Heart right ventricle (tissue), 16 donors: ENCODE measurements at regions not wholly inside any gene's neighbourhood (a gene's known extent, or its start where the extent isn't known, plus 50 kb on each side); places are given as distances from the start of the nearest gene placed in this dataset.

Experiments
- ATAC-seq, 8 donors: fragments of 200-7000 bp; cut with Tn5 transposase; one replicate each; pipeline ENCODE4 v1.9.1; 2020; ENCODE audit warnings: mild to moderate bottlenecking in 8 of 8, moderate library complexity in 8 of 8, moderate number of reproducible peaks in 1 of 8
- DNase-seq, 2 donors: peaks; one replicate each; pipeline ENCODE4 v3.0.0-alpha.2; 2020
- H3K27ac ChIP-seq, 10 donors: fragments of 200-600 bp; sonication (generic) in 2 of 10; one replicate each; pipeline versions ENCODE4 v1.5.0 to v1.8.0; 2020 to 2022; ENCODE audit warnings: mild to moderate bottlenecking in 3 of 10
- H3K27me3 ChIP-seq, 7 donors: fragments of 200-600 bp; one replicate each; pipeline ENCODE4 v1.8.0; 2021 to 2022; ENCODE audit warnings: mild to moderate bottlenecking in 2 of 7
- H3K36me3 ChIP-seq, 9 donors: fragments of 200-600 bp; sonication (generic) in 1 of 9; one replicate each; pipeline versions ENCODE4 v1.5.0 to v1.8.0; 2020 to 2022; ENCODE audit warnings: mild to moderate bottlenecking in 2 of 9
- H3K4me1 ChIP-seq, 9 donors: fragments of 200-600 bp; sonication (generic) in 1 of 9; one replicate each; pipeline versions ENCODE4 v1.5.0 to v1.8.0; 2020 to 2022; ENCODE audit warnings: mild to moderate bottlenecking in 4 of 9
- H3K4me3 ChIP-seq, 10 donors: fragments of 200-600 bp; sonication (generic) in 2 of 10; one replicate each; pipeline versions ENCODE4 v1.5.0 to v1.8.0; 2020 to 2022; ENCODE audit warnings: mild to moderate bottlenecking in 7 of 10, moderate library complexity in 2 of 10
- H3K9me3 ChIP-seq, 11 donors: fragments of 200-600 bp in 10 of 11; sonication (generic) in 2 of 11; one replicate each; pipeline versions ENCODE4 v1.5.0 to v1.8.0; 2013 to 2022; ENCODE audit warnings: mild to moderate bottlenecking in 2 of 11, control low read depth in 1 of 11, moderate library complexity in 1 of 11
- WGBS, 2 donors: extraction: QIAGEN DNeasy Blood & Tissue Kit; methylation state at CpG; one replicate each; pipeline ENCODE4 v1.1.7; 2013; ENCODE audit warnings: inconsistent platforms in 1 of 2; 5-methylcytosine and 5-hydroxymethylcytosine counted together
- intact Hi-C, 10 donors: fragments of 100-400 bp; cut with DNase I; formaldehyde crosslinking; loops; one replicate each; pipeline versions ENCODE4 v1.11.1 to v1.14.2; 2022
- TF ChIP-seq, protein P1 (sequence below), 9 donors: fragments of 200-600 bp; sonication (generic) in 2 of 9; IDR thresholded peaks; one replicate each; pipeline versions ENCODE4 v1.5.0 to v1.8.0; 2021 to 2022; ENCODE audit warnings: antibody characterized with exemption in 9 of 9, mild to moderate bottlenecking in 5 of 9, moderate library complexity in 1 of 9
- donor health status: Arrhythmogenic right ventricular cardiomyopathy.
- donor health status: ischemic (EF 13 %, LVEDD 7.1; RV severe dilation, severe dysfunction).
- donor health status: healthy with polysubstance abuse.
- donor health status: DM: no; HTN: yes; CAD: no.
- donor health status: DM: no; HTN: no; CAD: no.
- donor health status: ischemic (EF 25% LVEDD 6.9; RV normal size, moderate dysfunction).
- donor health status: ischemic (EF 25% LVEDD 5.7; RV mildly dilated, moderate dysfunction).
- donor health status: healthy.
- donor health status: DM: yes; HTN: yes; CAD: no.
- donor health status: Ischemic cardiomyopathy.
- donor health status: ischemic (EF 35%, LVEDD 5.7; RV mildly dilated, moderate dysfunction).
- donor health status: nonischemic (EF 11% LVEDD 7.7; RV severe dilation, severe dysfunction).
- donor health status: DM: yes; HTN: yes; CAD: no.
- donor health status: PGD.
- donor health status: ischemic (EF 29% LVEDD 5.4; RV normal size, mild dysfunction).
- donor health status: nonischemic (EF 23%, LVEDD 6.1; RV moderate dilation, normal function).

DNA sequence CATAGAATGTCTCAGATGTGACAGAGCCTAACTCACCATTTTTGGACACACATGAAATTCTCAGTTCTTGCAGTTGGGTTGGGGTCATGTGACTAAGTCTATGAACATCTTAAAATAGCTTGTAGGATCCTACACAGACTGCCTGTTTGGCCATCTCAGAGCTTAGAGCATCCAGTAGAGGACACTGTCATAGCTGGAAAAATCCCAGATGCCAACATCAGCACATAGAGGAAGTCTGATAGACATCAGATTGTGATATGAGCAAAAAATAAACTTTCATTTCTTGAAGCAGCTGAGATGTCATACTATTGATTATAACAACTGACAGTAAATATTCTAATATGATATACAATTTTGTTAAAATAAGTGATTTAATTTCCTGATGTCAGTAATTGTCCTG is 207.1 kb downstream of the TRAM1L1 start:
- no peaks in the 10 kb centered on the region for H3K27me3 ChIP-seq
- H3K36me3 ChIP-seq, result no peaks in the 10 kb centered on the region
- no peak overlapping the region for H3K27ac ChIP-seq
- H3K4me3 ChIP-seq, result no peak overlapping the region
- TF ChIP-seq, protein P1, sequence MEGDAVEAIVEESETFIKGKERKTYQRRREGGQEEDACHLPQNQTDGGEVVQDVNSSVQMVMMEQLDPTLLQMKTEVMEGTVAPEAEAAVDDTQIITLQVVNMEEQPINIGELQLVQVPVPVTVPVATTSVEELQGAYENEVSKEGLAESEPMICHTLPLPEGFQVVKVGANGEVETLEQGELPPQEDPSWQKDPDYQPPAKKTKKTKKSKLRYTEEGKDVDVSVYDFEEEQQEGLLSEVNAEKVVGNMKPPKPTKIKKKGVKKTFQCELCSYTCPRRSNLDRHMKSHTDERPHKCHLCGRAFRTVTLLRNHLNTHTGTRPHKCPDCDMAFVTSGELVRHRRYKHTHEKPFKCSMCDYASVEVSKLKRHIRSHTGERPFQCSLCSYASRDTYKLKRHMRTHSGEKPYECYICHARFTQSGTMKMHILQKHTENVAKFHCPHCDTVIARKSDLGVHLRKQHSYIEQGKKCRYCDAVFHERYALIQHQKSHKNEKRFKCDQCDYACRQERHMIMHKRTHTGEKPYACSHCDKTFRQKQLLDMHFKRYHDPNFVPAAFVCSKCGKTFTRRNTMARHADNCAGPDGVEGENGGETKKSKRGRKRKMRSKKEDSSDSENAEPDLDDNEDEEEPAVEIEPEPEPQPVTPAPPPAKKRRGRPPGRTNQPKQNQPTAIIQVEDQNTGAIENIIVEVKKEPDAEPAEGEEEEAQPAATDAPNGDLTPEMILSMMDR (IDR thresholded peaks at IDR 0.05), result no peak
- intact Hi-C loops, result no loop called here
- no peak for ATAC-seq
- no peaks in the 10 kb centered on the region for H3K9me3 ChIP-seq
- no peaks in the 10 kb centered on the region for H3K4me1 ChIP-seq
- no peak for DNase-seq

DNA sequence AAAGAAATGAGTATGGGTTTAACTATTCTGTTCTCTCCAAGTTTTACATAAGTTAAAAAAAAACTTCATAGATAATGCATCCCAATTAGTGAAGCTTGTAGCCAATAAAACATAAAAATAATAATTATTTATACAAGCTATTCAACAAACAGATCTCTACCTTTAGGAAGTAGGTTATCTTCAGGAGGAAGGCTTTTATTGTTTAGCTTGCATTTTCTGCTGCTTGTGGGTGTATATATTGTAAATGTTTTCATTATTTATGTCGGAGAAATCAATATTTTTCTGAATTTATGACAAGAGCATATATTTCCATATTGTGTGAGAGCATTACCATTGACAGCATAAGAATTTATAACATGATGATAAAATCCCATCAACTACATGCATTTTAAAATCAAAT is 208.3 kb downstream of the TRAM1L1 start:
- TF ChIP-seq, protein P1 (IDR thresholded peaks at IDR 0.05), result no peak
- no peak for ATAC-seq
- H3K4me1 ChIP-seq, result no peaks in the 10 kb centered on the region
- H3K4me3 ChIP-seq, result no peak overlapping the region
- H3K27ac ChIP-seq, result no peak overlapping the region
- H3K9me3 ChIP-seq, result no peaks in the 10 kb centered on the region
- WGBS, 2 donors, result 75 to 80% methylated on average over 1 of the region's 1 CpG
- intact Hi-C loops, result no loop called here
- no peak for DNase-seq
- no peaks in the 10 kb centered on the region for H3K36me3 ChIP-seq
- H3K27me3 ChIP-seq, result no peaks in the 10 kb centered on the region

DNA sequence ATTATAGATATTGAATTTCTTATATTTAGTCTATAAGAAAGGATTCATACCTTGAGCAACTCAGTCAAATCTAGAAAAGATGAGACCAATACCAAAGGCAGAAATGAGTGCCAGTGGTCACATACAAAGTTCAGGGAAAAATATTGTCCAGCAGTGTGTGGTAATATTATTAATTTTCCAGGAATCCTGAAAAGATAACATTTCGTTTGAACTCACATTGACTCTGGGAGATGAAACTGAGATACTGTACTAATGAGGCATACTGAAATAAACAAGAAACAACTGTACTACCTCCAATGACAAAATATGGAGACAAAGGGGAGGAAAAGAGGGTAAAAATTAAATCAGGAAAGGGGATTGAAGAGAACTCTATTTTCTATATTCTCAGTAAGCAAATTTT is 212.4 kb downstream of the TRAM1L1 start:
- no peak for DNase-seq
- Histone ChIP-seq H3K27ac (no peak overlapping the region), H3K27me3 (no peaks in the 10 kb centered on the region), H3K36me3 (no peaks in the 10 kb centered on the region), H3K4me1 (no peaks in the 10 kb centered on the region), H3K9me3 (no peaks in the 10 kb centered on the region), H3K4me3 (no peak overlapping the region)
- TF ChIP-seq, protein P1 (IDR thresholded peaks at IDR 0.05), result no peak
- no peak for ATAC-seq
- intact Hi-C loops, result no loop called here
- 23 to 28% methylated on average over 1 of the region's 1 CpG for WGBS, 2 donors

DNA sequence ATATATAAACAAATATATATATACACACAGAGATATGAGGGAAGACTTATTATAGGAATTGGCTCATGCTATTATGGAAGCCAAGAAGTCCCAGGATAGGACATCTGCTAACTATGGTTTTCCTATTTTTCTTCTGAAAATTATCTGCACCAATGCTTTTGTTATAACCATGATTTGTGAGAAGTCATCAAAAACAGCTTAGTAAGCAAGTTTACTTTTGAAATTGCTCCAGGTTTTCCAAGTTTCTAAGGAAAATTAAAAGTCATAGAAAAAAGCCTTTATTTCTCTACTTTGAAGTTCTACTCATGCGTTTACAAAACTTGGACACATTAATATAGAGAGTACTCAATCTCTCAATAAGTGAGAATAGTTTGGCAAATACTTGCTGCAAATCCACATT is 213.1 kb downstream of the TRAM1L1 start:
- no peak for DNase-seq
- H3K36me3 ChIP-seq, result no peaks in the 10 kb centered on the region
- no peak overlapping the region for H3K4me3 ChIP-seq
- H3K4me1 ChIP-seq, result no peaks in the 10 kb centered on the region
- ATAC-seq, result no peak
- intact Hi-C loops, result no loop called here
- no peak overlapping the region for H3K27ac ChIP-seq
- H3K9me3 ChIP-seq, result peaks cover 0 to 2% (median 0%) of the 10 kb centered on the region in 11 donors
- TF ChIP-seq, protein P1 (IDR thresholded peaks at IDR 0.05), result no peak
- 75 to 80% methylated on average over 1 of the region's 1 CpG for WGBS, 2 donors
- H3K27me3 ChIP-seq, result no peaks in the 10 kb centered on the region

DNA sequence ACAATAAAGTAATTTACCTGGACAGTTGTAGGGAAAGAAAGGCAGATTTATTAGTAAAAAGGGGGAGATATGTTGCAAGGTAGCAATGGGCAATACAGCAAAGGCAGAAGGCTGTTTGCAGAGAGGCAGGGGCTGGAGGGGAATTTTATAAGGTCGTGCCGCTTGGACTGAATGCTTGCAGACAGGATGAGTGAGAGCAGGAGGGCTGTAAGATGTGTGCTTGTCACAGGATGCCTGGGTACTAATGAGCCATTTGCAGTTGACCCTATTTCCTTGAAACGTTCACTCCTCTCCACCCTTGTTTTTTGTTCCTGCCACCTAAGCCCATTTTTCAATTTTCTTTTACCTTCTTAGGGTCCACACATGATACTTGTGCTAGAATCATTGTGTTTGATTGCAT is 214.7 kb downstream of the TRAM1L1 start:
- intact Hi-C loops, result no loop called here
- Histone ChIP-seq H3K36me3 (no peaks in the 10 kb centered on the region), H3K27me3 (no peaks in the 10 kb centered on the region), H3K27ac (no peak overlapping the region), H3K4me1 (no peaks in the 10 kb centered on the region), H3K9me3 (peaks cover 0 to 2% (median 0%) of the 10 kb centered on the region in 11 donors), H3K4me3 (no peak overlapping the region)
- WGBS, 2 donors, result 11 to 17% methylated on average over 3 of the region's 3 CpGs
- TF ChIP-seq, protein P1 (IDR thresholded peaks at IDR 0.05), result no peak
- no peak for ATAC-seq
- no peak for DNase-seq
